ENCODE measurements at regions not wholly inside any gene's neighbourhood (a gene's known extent, or its start where the extent isn't known, plus 50 kb on each side); places are given as distances from the start of the nearest gene placed in this dataset.

- no peak for TF ChIP-seq GATA3 (IDR thresholded peaks at IDR 0.05; ENCODE audit: low read depth, low read length)
- TF ChIP-seq GATA2 (IDR thresholded peaks at IDR 0.05; ENCODE audit: low read depth, low read length) = no peak
These were observed 121.9 kb upstream of the STK32A start for GRCh38 chr5:147112899-147113298.

Measured in SH-SY5Y (cell line).